ENCODE measurements at regions not wholly inside any gene's neighbourhood (a gene's known extent, or its start where the extent isn't known, plus 50 kb on each side); places are given as distances from the start of the nearest gene placed in this dataset.
"Not testable (repeated sequence)": the region's sequence is repeated elsewhere in the genome, so short reads cannot be mapped to it uniquely, and the experiment has no call there.

DNA sequence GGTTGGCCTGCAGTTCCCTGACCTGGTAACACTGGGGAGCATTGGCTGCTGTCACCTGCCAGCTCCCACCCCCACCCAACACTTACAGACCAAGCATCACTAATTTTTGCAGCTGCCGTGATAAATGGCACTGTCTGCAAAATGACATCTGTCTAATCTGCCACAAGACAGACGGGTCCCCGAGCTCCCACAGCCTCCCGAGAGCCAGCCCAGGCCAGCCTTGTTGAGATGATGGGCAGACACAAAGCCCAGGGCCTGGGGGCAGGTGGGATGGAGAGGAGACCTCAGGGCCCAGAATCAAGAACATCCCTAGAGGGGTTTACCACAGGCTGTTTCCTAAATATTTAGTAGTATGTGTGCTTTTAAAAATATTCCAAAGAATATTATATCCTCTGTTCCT, 203.4 kb downstream of the TBC1D2B start:
- H3K4me3 ChIP-seq (ENCODE audit: low read depth, low read length) = no peak overlapping the region
- DNase-seq (ENCODE audit: low read depth) = no peak
- TF ChIP-seq, protein P1, sequence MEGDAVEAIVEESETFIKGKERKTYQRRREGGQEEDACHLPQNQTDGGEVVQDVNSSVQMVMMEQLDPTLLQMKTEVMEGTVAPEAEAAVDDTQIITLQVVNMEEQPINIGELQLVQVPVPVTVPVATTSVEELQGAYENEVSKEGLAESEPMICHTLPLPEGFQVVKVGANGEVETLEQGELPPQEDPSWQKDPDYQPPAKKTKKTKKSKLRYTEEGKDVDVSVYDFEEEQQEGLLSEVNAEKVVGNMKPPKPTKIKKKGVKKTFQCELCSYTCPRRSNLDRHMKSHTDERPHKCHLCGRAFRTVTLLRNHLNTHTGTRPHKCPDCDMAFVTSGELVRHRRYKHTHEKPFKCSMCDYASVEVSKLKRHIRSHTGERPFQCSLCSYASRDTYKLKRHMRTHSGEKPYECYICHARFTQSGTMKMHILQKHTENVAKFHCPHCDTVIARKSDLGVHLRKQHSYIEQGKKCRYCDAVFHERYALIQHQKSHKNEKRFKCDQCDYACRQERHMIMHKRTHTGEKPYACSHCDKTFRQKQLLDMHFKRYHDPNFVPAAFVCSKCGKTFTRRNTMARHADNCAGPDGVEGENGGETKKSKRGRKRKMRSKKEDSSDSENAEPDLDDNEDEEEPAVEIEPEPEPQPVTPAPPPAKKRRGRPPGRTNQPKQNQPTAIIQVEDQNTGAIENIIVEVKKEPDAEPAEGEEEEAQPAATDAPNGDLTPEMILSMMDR (IDR thresholded peaks at IDR 0.05; ENCODE audit: low read depth, low read length, missing control alignments) = no peak

- DNase-seq (ENCODE audit: low read depth); H3K4me3 ChIP-seq (ENCODE audit: low read depth, low read length): not testable (repeated sequence)
Observed at GRCh38 chr15:77872521-77873425, 204.7 kb downstream of the TBC1D2B start.

DNA sequence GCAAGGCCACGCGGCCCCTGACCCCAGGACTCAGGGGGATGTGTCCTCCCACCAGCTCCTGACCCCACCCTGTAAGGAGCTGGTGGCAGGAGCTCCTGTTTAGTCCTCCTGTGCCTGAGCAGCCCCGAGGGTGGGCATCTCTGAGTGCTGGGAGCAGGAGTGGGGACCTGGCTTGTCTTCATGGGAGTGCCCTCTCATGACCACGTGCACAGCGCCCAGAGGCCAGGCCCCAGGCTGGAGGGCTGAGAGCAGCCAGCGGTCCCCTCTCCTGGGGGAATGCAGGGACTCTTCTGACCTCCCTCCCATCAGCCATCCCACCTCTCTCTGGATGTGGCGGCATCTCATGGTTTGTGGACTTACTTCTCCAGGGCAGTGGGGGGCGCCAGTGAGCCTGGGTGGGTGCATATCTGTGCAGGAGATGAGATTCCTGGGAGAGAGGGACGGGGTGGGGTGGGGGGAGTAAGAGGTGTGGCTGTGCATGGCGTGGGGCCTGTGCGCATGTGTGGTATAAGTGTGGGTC, 205.6 kb downstream of the TBC1D2B start:
- TF ChIP-seq, protein P1 (IDR thresholded peaks at IDR 0.05; ENCODE audit: low read depth, low read length, missing control alignments) = peak; percentile 15
- H3K4me3 ChIP-seq (ENCODE audit: low read depth, low read length) = no peak overlapping the region
- DNase-seq (ENCODE audit: low read depth) = no peak

DNA sequence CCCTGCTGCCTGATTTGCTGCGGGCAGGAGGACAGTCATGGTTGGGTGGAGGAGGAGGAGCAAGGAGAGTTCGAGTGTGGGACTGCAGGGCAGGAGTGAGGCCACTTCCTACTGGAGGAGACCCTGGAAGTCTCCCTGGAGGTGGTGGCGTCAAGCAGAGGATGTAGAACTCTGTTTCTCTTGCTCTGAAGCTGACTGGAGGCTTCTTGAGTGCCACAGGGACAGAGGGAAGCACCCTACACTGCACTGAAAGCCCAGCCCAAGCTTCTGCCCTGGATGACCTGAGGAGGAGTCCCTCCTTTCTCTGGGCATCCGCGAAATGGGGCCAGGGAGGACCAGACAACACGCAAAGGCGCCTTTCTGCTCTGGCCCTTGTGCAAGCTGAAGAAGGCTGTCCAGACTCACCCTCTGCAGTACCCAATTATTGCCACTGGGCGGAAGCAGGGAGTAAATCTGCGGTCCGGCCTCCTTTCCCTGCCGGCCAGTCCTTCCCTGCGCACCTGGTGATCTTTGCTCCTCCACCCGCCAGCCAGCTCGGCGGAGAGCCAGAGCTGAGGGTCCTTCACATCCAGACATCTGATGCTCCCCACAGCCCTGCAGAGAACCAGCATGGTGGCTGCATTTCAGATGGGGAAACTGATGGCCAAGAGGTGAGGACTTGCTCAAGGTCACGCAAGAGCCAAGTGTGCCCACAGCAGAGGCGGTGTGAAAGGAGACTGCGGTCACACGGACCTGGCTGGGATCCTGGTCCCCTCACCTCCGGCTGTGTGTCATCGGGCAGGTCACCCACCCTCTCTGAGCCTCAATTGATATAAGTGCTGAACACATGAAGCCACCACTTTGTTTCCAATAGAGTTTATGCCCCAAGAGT, 207.1 kb downstream of the TBC1D2B start:
- TF ChIP-seq, protein P1 (IDR thresholded peaks at IDR 0.05; ENCODE audit: low read depth, low read length, missing control alignments) = peak; percentile 94
- no peak overlapping the region for H3K4me3 ChIP-seq (ENCODE audit: low read depth, low read length)
- no peak for DNase-seq (ENCODE audit: low read depth)

- TF ChIP-seq, protein P1 (IDR thresholded peaks at IDR 0.05; ENCODE audit: low read depth, low read length, missing control alignments) = no peak
- DNase-seq (ENCODE audit: low read depth) = no peak
- H3K4me3 ChIP-seq (ENCODE audit: low read depth, low read length) = no peak overlapping the region
Observed at GRCh38 chr15:77869021-77869895, 208.3 kb downstream of the TBC1D2B start.

DNA sequence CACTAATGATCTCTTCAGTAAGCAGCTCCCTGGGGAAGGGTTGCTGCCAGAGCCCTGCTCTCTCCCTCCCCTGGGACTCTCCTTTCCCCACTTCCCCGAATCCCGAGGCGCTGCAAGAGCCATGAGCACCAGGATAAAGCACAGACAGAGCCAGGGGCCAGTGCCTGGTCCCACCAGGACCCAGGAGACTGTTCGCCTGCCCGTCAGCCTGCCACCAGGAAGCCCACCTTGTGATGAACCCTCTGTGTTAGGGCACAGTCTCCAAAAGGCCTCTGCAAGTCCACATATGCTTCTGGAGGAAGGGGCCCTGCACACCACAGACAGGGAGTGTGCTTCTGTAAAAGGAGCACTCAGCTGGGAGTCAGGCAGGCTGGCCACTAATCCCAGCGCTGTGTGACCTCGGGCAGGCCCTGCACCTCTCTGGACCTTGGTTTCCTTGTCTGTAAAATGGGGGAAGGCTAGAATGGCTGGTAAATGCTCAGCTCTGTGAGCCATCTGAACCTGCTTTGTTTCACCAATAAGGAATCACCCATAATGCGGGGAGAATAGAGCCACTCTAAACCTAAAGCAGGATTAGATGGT, 209.4 kb downstream of the TBC1D2B start:
- H3K4me3 ChIP-seq (ENCODE audit: low read depth, low read length); DNase-seq (ENCODE audit: low read depth): not testable (repeated sequence)
